Mesenchymal stem cell (in vitro differentiated cells and primary cell): ENCODE measurements at regions not wholly inside any gene's neighbourhood (a gene's known extent, or its start where the extent isn't known, plus 50 kb on each side); places are given as distances from the start of the nearest gene placed in this dataset.
"Not testable (repeated sequence)": the region's sequence is repeated elsewhere in the genome, so short reads cannot be mapped to it uniquely, and the experiment has no call there.

Experiments used
- DNase-seq: peaks from one replicate; pipeline ENCODE4 v3.0.0-alpha.2; 2013
- H2AFZ ChIP-seq: one replicate; pipeline ENCODE4 v1.6.1; 2013; ENCODE audit warnings: low read depth, mild to moderate bottlenecking, control low read depth, inconsistent platforms, low read length, moderate library complexity
- H2AK5ac ChIP-seq: 2 replicates; pipeline ENCODE4 v1.6.1; 2013; ENCODE audit warnings: low read length, moderate library complexity, mild to moderate bottlenecking, inconsistent platforms; ENCODE audit not compliant: severe bottlenecking
- H2BK120ac ChIP-seq: one replicate; pipeline ENCODE4 v1.6.1; 2013; ENCODE audit warnings: low read depth, mild to moderate bottlenecking, inconsistent platforms, low read length, moderate library complexity
- H2BK12ac ChIP-seq, 2 experiments: one replicate each; pipeline ENCODE4 v1.6.1; 2013; ENCODE audit warnings: inconsistent platforms in 2 of 2, low read length in 2 of 2, mild to moderate bottlenecking in 2 of 2, moderate library complexity in 2 of 2, control low read depth in 1 of 2
- H2BK15ac ChIP-seq: one replicate; pipeline ENCODE4 v1.6.1; 2013; ENCODE audit warnings: mild to moderate bottlenecking, low read depth, inconsistent platforms; ENCODE audit not compliant: poor library complexity, severe bottlenecking
- H2BK5ac ChIP-seq: 2 replicates; pipeline ENCODE4 v1.6.1; 2013; ENCODE audit warnings: low read depth, mild to moderate bottlenecking, low read length, control low read depth, inconsistent platforms; ENCODE audit not compliant: poor library complexity, severe bottlenecking
- H3K14ac ChIP-seq, 2 experiments: one replicate each; pipeline ENCODE4 v1.6.1; 2013; ENCODE audit warnings: inconsistent platforms in 2 of 2, low read length in 2 of 2, control low read depth in 1 of 2, mild to moderate bottlenecking in 1 of 2, moderate library complexity in 1 of 2
- H3K18ac ChIP-seq, 2 experiments: one replicate each; pipeline ENCODE4 v1.6.1; 2013; ENCODE audit warnings: inconsistent platforms in 2 of 2, low read length in 2 of 2, control low read depth in 1 of 2, low read depth in 1 of 2, mild to moderate bottlenecking in 1 of 2
- H3K23ac ChIP-seq, 2 experiments: one replicate each; pipeline ENCODE4 v1.6.1; 2013; ENCODE audit warnings: inconsistent platforms in 2 of 2, low read length in 2 of 2, mild to moderate bottlenecking in 2 of 2, moderate library complexity in 2 of 2, control low read depth in 1 of 2
- H3K27ac ChIP-seq: 2 replicates; pipeline ENCODE4 v1.5.1; 2013; ENCODE audit warnings: mild to moderate bottlenecking, moderate library complexity, low read length, control low read depth, inconsistent platforms; ENCODE audit not compliant: poor library complexity, severe bottlenecking
- H3K27me3 ChIP-seq, 2 experiments: 2 replicates each; pipeline versions ENCODE4 v1.6.1 to v1.7.0; 2013; ENCODE audit warnings: low read length in 2 of 2, mild to moderate bottlenecking in 2 of 2, moderate library complexity in 2 of 2, control low read depth in 1 of 2, inconsistent platforms in 1 of 2; ENCODE audit not compliant: control insufficient read depth in 1 of 2, insufficient read depth in 1 of 2
- H3K36me3 ChIP-seq, 2 experiments: 2 replicates each; pipeline versions ENCODE4 v1.6.1 to v1.7.0; 2013; ENCODE audit warnings: low read length in 2 of 2, control low read depth in 1 of 2, inconsistent platforms in 1 of 2, low read depth in 1 of 2, mild to moderate bottlenecking in 1 of 2; ENCODE audit not compliant: insufficient read depth in 2 of 2, control insufficient read depth in 1 of 2
- H3K4ac ChIP-seq, 2 experiments: one replicate each; pipeline ENCODE4 v1.6.1; 2013; ENCODE audit warnings: inconsistent platforms in 2 of 2, low read length in 2 of 2, mild to moderate bottlenecking in 2 of 2, moderate library complexity in 2 of 2, control low read depth in 1 of 2, low read depth in 1 of 2
- H3K4me1 ChIP-seq: 2 replicates; pipeline ENCODE4 v1.6.1; 2013; ENCODE audit warnings: low read depth, low read length, control low read depth; ENCODE audit not compliant: control insufficient read depth, insufficient read depth
- H3K4me2 ChIP-seq: 2 replicates; pipeline ENCODE4 v1.6.1; 2013; ENCODE audit warnings: low read length, mild to moderate bottlenecking, inconsistent platforms; ENCODE audit not compliant: poor library complexity, severe bottlenecking
- H3K4me3 ChIP-seq, 2 experiments: 2 replicates each; pipeline versions ENCODE4 v1.5.1 to v1.7.0; 2013; ENCODE audit warnings: low read length in 2 of 2, mild to moderate bottlenecking in 2 of 2, control low read depth in 1 of 2, low read depth in 1 of 2; ENCODE audit not compliant: insufficient read depth in 1 of 2
- H3K79me1 ChIP-seq: replicated peaks from 2 replicates; pipeline ENCODE4 v1.6.1; 2013; ENCODE audit warnings: mild to moderate bottlenecking, control low read depth, low read length, inconsistent platforms; ENCODE audit not compliant: poor library complexity, severe bottlenecking
- H3K9ac ChIP-seq: 2 replicates; pipeline ENCODE4 v1.7.0; 2013; ENCODE audit warnings: mild to moderate bottlenecking, low read length, moderate library complexity
- H3K9me3 ChIP-seq: 2 replicates; pipeline ENCODE4 v1.7.0; 2013; ENCODE audit warnings: mild to moderate bottlenecking, low read length; ENCODE audit not compliant: control insufficient read depth
- H4K8ac ChIP-seq: one replicate; pipeline ENCODE4 v1.6.1; 2013; ENCODE audit warnings: inconsistent platforms, mild to moderate bottlenecking, low read length, moderate library complexity
- H4K91ac ChIP-seq: one replicate; pipeline ENCODE4 v1.6.1; 2013; ENCODE audit warnings: mild to moderate bottlenecking, low read length, inconsistent platforms
- WGBS: methylation state at CpG from one replicate; pipeline ENCODE4 v1.1.7; 2013; ENCODE audit warnings: mixed read lengths; 5-methylcytosine and 5-hydroxymethylcytosine counted together

GRCh38 chr21:6140467-6141137 lies 4380.8 kb upstream of the TPTE start:
- not testable (repeated sequence) for H3K9me3 ChIP-seq, H3K27ac ChIP-seq, H3K4me2 ChIP-seq, H2AK5ac ChIP-seq, H2AFZ ChIP-seq, H3K4ac ChIP-seq, DNase-seq, H3K23ac ChIP-seq, H4K91ac ChIP-seq, H3K27me3 ChIP-seq, H3K9ac ChIP-seq, H3K4me3 ChIP-seq, H2BK15ac ChIP-seq, H2BK120ac ChIP-seq, H3K79me1 ChIP-seq, H3K36me3 ChIP-seq, H2BK12ac ChIP-seq, H3K18ac ChIP-seq, H2BK5ac ChIP-seq, H4K8ac ChIP-seq, H3K4me1 ChIP-seq, H3K14ac ChIP-seq
- WGBS, result no CpG with 5 or more reads among the region's 27 CpGs

- DNase-seq, H4K91ac ChIP-seq, H4K8ac ChIP-seq, H2BK12ac ChIP-seq, H3K27ac ChIP-seq, H3K4me3 ChIP-seq, H3K36me3 ChIP-seq, H2BK15ac ChIP-seq, H3K23ac ChIP-seq, H3K4me2 ChIP-seq, H3K18ac ChIP-seq, H3K9ac ChIP-seq, H3K9me3 ChIP-seq, H3K14ac ChIP-seq, H3K27me3 ChIP-seq, H2BK5ac ChIP-seq, H2BK120ac ChIP-seq, H2AFZ ChIP-seq, H3K79me1 ChIP-seq, H2AK5ac ChIP-seq, H3K4ac ChIP-seq, H3K4me1 ChIP-seq: not testable (repeated sequence)
- WGBS, result no CpG with 5 or more reads among the region's 14 CpGs
Observed at GRCh38 chr21:6141138-6141474, 4380.3 kb upstream of the TPTE start.

- H2BK120ac ChIP-seq, H2BK12ac ChIP-seq, H3K4me2 ChIP-seq, H3K9me3 ChIP-seq, H3K36me3 ChIP-seq, H2BK15ac ChIP-seq, H2BK5ac ChIP-seq, H2AFZ ChIP-seq, H3K9ac ChIP-seq, H3K14ac ChIP-seq, DNase-seq, H3K4me3 ChIP-seq, H3K23ac ChIP-seq, H3K27ac ChIP-seq, H3K18ac ChIP-seq, H4K91ac ChIP-seq, H3K4me1 ChIP-seq, H2AK5ac ChIP-seq, H3K27me3 ChIP-seq, H3K79me1 ChIP-seq, H3K4ac ChIP-seq, H4K8ac ChIP-seq: not testable (repeated sequence)
- no CpG with 5 or more reads among the region's 4 CpGs for WGBS
Observed at GRCh38 chr21:6153154-6153553, 4368.2 kb upstream of the TPTE start.

GRCh38 chr21:6154524-6155320 lies 4366.7 kb upstream of the TPTE start:
- H3K27me3 ChIP-seq, H2BK5ac ChIP-seq, H3K36me3 ChIP-seq, H3K9ac ChIP-seq, H3K14ac ChIP-seq, H4K8ac ChIP-seq, H3K9me3 ChIP-seq, H3K4me2 ChIP-seq, H3K4ac ChIP-seq, DNase-seq, H3K27ac ChIP-seq, H3K4me3 ChIP-seq, H3K79me1 ChIP-seq, H2AK5ac ChIP-seq, H2BK15ac ChIP-seq, H3K4me1 ChIP-seq, H3K23ac ChIP-seq, H3K18ac ChIP-seq, H2AFZ ChIP-seq, H2BK12ac ChIP-seq, H4K91ac ChIP-seq, H2BK120ac ChIP-seq: not testable (repeated sequence)
- no CpG with 5 or more reads among the region's 30 CpGs for WGBS
